ENCODE measurements at regions not wholly inside any gene's neighbourhood (a gene's known extent, or its start where the extent isn't known, plus 50 kb on each side); places are given as distances from the start of the nearest gene placed in this dataset.

- H3K27ac ChIP-seq (ENCODE audit: insufficient read depth, low read depth, low read length): no peak overlapping the region
- H3K27me3 ChIP-seq (ENCODE audit: control insufficient read depth in 2 of 2, insufficient read depth in 2 of 2, low read length in 2 of 2): no peaks in the 10 kb centered on the region
- H3K4me2 ChIP-seq (ENCODE audit: insufficient read depth, low read length): no peak overlapping the region
- DNase-seq (ENCODE audit: low read depth, low spot score) (no peak), FAIRE-seq (no peak)
- H4K20me1 ChIP-seq (replicated peaks; ENCODE audit: control insufficient read depth, extremely low read depth, insufficient read depth, low read length): no peaks in the 10 kb centered on the region
- POLR2A ChIA-PET: no interaction called here
- H3K79me2 ChIP-seq (ENCODE audit: control insufficient read depth, insufficient read depth, low read length): no peaks in the 10 kb centered on the region
- BruUV-seq (replicated peaks): no TSS peak
- no peak overlapping the region for H2AFZ ChIP-seq (ENCODE audit: low read depth, low read length)
- CTCF ChIA-PET: no interaction called here
- peaks cover 2% of the 10 kb centered on the region for H3K9me3 ChIP-seq (replicated peaks; ENCODE audit: control insufficient read depth, insufficient read depth, low read length)
- no peak overlapping the region for H3K9ac ChIP-seq (replicated peaks; ENCODE audit: extremely low read depth, insufficient read depth, low read length)
- no peaks in the 10 kb centered on the region for H3K36me3 ChIP-seq (ENCODE audit: control insufficient read depth in 2 of 2, extremely low read depth in 1 of 2, insufficient read depth in 2 of 2, low read length in 2 of 2)
- TF ChIP-seq CTCF (IDR thresholded peaks at IDR 0.05; ENCODE audit: extremely low read depth in 1 of 2, insufficient read depth in 1 of 2, low read depth in 1 of 2, low read length in 2 of 2) (no peak), MAX (IDR thresholded peaks at IDR 0.05; ENCODE audit: insufficient read depth, insufficient read length) (no peak), GATA2 (IDR thresholded peaks at IDR 0.05; ENCODE audit: insufficient read depth, insufficient read length, low read depth, low read length) (no peak), JUN (IDR thresholded peaks at IDR 0.05; ENCODE audit: borderline replicate concordance, insufficient read depth, insufficient read length, low read depth) (no peak), FOS (IDR thresholded peaks at IDR 0.05; ENCODE audit: borderline replicate concordance, insufficient read depth, low read length) (no peak), EZH2 (IDR thresholded peaks at IDR 0.05; ENCODE audit: borderline replicate concordance, low read depth, low read length, severe bottlenecking) (no peak), MYC (IDR thresholded peaks at IDR 0.05; ENCODE audit: low read depth, low read length) (no peak)
- no peaks in the 10 kb centered on the region for H3K9me1 ChIP-seq (replicated peaks; ENCODE audit: control insufficient read depth, extremely low read depth, insufficient read depth, low read length)
- dilution Hi-C loops (cut with MboI; ENCODE audit: extremely low pct_ligation_motif_present, low sequenced_read_pairs): no loop called here
- no peaks in the 10 kb centered on the region for H3K4me1 ChIP-seq (ENCODE audit: control insufficient read depth, extremely low read depth, insufficient read depth, low read length)
- no peak overlapping the region for H3K4me3 ChIP-seq (replicated peaks in 1 of 3; ENCODE audit: insufficient read depth in 1 of 3, low read depth in 1 of 3, low read length in 3 of 3)
- intact Hi-C loops (cut with micrococcal nuclease): no loop called here
Observed at GRCh38 chr6:102995491-102995890, 1602.0 kb downstream of the GRIK2 start.

Measured in endothelial cell of umbilical vein (primary cell).